NCI-H2029 (cell line): ENCODE measurements at regions not wholly inside any gene's neighbourhood (a gene's known extent, or its start where the extent isn't known, plus 50 kb on each side); places are given as distances from the start of the nearest gene placed in this dataset.

ENCODE experiments used
- DNase-seq: peaks from one replicate; lab custom pipeline; 2025; lab: John Stamatoyannopoulos, UW

DNA sequence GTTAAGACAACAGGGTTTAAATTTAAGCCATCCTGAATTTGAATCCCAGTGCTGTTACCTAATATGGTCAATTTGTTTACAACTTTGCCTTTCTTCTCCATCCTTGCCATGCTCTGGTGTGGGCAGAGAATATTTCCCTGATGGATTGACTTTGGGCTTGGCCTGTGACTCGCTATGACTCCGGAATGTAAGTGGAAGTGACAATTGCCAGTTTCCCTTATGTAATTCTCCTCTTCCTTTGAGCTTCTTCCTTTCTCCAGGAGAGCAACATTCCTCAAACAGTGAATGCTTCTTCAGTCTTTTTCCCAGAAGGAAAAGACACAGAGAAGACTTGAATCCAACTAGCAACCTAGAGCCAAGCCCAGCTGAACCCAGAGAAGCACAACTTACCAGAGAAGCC lies 159.1 kb downstream of the LURAP1L start:
- DNase-seq, result no peak

DNA sequence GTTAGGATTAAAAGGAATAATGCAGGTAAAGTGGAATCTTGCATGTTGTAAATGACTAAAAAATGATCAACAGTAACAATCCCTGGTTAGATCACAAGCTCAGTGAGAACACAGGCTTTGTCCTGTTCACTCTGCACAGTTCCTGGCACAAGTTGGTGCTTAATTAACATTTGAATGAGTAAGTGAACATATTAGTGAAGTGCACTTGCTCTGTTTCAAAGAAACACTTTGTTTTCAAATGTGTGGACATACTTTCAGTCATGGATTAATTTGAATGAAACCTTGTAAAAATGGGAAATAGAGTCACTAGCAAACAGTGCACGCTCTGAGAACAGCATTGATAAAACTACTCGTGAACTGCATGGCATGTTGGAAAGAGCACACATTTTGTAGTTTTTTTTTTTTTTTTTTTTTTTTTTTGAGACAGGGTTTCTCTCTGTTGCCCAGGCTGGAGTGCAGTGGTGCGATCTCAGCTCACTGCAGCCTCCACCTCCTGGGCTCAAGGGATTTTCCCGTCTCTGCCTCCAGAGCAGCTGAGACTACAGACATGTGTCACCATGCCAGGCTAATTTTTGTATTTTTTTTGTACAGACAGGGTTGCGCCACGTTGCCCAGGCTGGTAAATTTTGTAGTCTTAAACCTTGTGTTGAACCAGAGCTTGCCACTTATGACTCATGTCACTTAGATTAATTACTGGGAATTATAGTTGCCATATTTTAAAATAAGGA lies 159.9 kb downstream of the LURAP1L start:
- no peak for DNase-seq

DNA sequence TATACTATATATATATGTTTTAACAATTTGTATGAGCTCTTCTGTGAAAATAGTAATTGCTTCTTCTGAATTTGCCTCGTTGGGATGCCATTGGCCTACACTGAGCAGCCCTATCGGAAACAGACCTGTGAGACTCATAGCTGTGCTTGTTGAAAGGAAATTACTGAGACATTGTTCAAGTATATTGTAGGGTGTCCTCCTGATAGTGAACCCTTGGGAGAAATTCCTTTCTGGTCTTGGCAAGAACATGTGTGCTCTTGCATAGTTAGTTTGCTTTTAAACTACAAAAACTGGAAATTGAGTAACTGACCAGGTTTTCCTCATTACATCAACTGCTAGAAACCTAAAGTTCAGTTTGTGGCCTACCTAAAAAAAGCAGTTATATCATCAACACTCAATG lies 160.9 kb downstream of the LURAP1L start:
- no peak for DNase-seq

DNA sequence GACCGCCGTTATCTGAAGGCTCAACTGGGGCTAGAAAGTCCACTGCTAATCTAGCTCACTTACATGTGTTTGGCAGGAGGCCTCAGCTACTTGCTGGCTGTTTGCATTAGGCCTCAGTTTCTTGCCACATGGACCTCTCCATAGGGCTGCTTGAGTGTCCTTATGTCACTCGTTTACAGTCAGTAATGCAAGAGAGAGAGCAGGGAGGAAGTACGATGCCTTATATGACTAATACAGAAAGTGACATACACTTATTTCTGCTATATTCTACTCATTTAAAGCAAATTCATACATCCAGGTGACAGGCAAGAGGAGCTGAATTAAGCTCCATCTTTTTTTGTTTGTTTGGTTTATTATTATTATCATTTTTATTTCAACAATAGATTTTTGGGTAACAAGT lies 179.6 kb downstream of the LURAP1L start:
- no peak for DNase-seq

DNA sequence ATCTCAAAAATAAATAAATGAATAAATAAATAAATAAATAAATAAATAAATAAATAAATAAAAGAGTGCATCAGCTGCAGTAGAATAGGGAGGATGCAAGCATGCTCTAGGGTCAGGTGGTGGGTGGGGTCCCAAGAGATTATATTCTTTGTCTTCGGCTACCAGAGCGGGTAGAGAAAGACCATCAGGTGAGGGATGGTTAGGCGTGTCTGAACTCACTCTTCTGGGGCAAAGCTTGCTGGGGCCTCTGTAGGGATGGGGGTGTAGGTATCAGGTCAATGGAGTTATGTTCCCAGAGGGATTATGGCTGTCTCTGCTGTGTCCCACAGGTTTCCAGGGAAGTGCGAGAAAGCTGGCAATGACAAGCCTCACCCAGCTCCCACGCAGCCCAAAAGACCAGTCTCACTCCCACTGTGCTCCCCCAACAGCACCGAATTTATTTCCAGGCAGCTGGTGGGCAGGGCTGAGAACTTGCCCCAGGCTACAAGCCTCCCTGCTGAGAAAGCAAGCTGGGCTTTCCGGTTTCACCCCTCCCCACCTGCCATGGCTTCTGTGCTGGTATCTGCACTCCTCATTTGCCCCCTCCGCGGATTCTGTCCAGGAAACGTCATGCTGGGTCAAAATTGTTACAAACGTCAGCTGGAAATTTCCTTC lies 180.8 kb downstream of the LURAP1L start:
- DNase-seq, result no peak

DNA sequence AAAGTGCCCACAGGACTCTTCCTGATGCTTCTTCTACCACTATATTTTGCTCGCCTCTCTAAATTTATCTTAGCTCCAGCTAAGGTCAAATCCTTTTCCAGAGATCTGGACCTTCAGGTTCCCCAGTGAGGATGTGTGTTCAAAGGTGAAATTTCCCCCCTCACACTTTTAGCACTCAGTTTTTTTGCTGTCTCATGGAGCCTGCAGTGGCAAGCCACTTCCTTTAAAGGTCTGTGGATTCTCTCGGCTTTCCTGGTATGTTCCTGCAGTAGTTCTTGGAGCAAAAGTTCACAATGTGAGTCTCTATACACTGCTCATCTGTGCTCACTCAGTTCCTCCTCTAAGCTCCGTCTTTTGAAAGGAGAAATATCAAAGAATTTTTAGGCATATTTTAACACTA lies 181.4 kb downstream of the LURAP1L start:
- no peak for DNase-seq

DNA sequence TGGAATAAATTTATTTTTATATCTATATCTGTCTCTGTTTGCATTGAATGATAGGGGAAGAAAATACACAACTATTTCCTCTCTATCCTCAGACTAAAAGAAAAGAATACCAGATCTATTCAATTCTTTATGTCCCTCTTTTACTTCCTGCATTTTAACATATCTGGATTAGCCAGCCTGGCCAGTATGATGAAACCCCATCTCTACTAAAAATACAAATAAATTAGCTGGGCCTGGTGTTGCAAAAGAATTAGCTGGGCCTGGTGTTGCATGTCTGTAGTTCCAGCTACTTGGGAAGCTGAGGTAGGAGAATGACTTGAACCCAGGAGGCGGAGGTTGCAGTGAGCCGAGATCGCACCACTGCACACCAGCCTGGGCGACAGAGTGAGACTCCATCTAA lies 182.0 kb downstream of the LURAP1L start:
- no peak for DNase-seq

DNA sequence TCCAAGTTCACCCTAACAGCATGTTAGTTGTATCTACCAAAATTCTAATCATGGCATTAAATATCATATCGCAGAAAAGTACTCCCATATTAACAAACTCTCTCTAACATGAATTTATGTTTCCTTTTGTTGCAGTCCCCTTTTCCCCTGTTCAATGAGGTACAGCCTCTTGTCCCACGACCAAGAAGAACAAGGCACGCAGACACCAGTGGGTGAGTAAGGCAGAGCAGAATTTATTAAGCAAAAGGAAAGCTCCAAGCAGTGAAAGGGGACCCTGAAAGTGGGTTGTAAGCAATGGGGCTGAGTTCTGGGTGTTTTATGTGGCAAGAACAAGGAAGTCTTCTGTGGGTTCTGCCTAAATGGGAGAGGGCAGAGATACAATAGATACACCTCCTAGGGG lies 183.5 kb downstream of the LURAP1L start:
- DNase-seq, result no peak

DNA sequence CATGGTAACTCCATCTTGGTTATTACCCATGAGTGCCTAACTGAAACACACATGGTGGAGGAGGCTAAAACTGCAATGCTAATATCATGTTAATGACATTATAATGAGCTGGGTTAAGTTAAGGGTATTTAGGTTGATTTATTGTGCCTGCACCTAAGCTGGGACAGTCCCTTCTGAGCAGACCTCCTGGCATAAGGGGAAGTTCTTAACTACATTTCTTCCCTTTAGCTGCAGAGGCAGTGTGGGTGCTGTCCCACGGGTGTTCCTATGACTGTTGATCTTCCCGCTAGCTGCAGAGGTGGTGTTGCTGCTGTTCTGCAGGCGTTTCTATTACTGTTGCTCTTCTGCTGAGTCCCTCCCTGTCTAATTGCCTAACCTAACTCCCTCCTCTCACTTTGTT lies 183.9 kb downstream of the LURAP1L start:
- DNase-seq, result no peak

DNA sequence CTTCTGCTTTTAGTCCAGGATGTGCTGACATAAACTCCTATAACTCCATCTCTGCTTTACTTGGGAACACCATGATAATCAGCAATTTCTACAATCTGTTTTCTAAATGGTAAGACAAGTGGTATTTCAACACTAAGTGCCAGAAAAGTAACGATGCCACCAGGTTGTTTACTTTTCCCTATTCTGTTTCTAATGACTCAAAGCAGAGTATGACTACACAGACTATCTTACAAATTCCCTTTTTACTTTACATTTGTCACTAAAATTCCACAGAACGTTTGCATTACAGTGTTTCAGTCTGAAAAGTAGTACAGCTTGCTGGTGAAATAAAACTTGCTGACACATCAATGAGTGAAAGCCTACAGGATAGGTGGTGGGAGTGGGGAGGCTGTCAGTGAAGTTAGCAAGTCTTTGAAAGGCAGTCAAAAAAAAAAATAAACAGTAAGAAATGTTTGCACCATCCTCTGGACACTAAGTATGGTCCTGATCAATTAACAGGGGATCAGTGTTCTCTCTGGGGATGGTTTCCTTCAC lies 186.5 kb downstream of the LURAP1L start:
- no peak for DNase-seq

DNA sequence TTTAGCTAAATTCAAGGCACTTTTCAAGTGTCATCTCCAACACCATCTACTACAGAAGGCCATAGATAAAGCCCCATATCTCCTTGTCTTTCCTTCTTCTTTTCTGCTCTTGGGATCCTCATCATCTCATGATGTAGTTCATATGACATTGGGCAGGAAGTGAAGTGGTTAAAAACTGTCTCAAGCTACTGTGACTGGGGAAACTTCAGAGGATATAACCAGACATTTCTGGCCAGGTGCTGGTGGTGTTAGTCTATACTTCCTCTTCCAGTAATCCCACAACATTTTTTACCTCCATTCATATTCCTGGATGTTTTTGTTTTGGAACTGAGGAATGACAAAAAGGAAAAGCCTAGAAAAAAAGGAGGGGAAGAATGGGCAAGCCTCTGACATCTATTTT lies 188.7 kb downstream of the LURAP1L start:
- DNase-seq, result no peak

DNA sequence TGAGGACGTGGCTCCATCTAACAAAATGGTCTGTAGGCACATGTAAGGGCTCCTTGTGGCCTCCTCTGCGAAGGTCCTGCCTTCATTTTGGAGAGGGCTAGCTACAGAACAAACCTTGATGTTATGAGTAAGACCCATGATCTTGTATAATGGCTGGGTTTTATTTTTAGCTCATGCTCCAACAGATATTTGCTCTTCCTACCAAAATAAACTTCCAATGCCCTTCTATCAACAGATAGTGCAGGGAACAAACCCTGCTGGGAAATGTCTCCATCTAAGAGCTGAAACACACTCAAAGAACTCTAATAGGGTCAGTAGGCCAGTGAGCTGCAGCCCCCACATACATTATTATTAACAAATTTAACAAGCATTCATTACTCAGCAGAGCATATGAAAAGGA lies 189.5 kb downstream of the LURAP1L start:
- no peak for DNase-seq

DNA sequence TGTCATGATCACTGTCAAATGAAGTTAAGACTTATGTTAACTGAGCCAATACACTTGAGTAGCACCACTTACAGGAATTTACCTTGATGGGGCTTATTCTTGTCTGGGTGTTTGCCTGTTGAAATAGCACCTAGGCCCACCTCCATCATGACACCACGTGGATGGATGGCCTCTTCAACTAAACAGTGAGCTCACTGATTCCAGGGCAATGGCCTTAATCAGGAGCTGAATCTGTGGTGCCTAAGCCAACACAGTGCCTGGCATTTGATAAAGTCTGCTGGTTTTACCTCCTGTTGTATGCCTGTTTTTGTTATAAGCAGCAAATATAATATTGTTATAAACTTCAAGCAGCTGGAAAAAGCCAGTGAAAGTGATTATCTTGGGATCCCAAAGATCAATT lies 190.5 kb downstream of the LURAP1L start:
- no peak for DNase-seq

DNA sequence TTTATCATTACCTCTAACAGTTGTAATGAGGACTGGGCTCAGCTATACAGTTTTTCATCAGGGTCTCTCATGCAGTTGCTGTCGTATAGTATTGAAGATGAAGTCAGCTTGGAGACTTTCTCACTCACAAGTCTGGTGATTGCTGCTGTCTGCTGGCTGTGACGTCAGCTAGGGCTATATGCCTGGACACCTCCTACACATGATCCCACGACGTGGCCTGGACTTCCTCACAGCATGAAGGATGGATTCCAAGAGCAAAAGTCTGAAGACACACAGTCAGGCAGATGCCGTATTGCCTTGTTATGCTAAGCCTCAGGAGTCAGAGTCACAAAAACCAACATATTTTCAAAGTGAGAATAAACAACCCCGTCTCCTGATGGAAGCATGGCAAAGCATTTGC lies 193.3 kb downstream of the LURAP1L start:
- DNase-seq, result no peak

DNA sequence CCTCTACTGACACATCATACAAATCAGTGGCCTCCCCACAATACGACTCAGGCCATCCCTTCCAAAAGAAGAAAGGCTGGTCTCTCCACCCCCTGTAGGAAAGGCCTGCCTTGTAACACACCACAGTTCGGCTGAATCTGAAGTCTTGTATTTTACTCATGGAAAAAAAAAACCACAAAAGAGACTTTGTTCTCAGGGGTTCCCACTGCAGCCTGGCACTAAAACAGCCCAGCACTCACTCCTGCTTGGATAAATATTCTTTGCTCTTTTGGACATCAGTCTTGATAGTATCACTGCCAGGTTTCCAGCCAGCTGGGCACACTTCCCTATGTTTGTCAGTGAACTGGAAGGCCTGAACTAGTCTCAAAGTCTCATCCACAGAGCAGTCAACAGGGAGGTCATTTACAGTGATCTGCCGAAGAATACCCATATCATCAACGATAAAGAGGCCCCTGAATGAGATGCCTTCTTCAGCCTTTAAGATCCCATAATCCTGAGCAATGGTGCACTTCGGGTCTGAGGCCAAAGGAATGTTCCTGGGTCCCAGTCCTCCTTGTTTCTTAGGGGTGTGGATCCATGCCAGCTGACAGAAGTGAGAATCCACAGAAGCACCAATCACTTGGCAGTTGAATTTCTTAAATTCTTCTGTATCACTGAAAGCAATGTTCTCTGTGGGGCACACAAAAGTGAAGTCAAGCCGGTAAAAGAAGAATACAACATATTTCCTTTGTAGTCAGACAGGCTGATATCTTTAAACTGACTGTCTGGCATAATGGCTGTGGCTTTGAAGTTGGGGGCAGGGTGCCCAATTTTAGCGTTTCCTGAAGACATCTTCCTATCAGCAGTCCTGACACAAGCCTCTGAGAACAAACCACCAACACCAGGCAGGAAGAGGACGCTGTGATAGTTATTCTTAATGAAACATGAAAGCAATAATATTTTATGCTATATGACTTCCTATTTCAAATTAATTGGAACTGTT lies 198.1 kb downstream of the LURAP1L start:
- DNase-seq, result no peak

DNA sequence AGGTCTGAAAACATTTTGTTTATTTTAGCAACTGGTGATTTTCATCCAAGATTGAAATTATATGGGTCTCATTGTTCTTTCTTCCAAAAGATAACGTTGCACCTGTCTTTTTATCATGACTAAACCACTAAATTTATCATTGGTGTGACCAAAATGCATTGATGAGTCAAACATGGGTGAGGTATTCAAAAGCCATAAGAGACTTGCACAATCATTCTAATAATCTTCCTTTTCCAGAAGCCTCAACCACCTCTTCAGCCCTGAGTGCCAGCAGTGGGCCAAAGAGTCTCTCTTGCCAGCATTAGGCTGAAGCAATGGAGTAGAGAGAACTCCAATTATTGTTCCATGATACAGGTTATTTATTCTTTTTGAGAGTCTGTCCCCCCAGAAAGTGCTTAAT lies 198.9 kb downstream of the LURAP1L start:
- DNase-seq, result no peak

DNA sequence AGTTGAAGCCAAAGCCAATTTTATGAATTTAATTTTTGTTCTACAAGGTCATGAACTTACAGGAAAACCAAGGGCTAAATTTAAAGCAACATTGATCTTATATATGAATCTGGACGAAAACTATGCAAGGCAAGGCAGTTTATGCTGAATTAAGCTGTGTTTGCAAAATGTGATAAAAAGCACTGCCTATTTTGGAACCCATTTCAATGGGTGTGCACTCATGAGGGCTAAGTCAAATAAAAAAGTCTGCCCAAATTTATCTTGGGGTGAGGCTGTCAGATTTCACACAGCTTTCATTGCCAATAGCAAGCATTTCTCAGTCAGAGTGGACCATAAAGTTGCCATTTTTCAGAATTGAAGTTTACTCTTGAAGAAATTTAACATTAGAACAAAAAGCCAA lies 199.9 kb downstream of the LURAP1L start:
- no peak for DNase-seq

DNA sequence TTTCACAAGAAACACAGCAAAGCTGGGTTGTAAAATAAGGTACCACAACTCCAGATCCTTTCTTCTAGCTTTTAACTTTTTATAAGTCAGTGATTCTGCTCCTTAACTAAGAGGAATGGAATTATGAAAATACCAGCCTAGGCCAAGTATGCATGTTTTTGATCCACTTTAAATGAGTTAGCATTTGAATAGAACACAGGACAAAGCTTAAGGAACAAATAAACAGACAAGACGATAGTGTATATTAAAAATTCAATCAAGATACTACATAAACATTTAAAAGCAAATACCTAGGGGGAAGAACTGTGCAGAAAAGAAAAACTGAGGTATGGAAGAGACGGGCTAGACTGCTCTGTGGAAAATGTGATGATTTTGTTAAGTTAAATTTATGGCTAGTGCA lies 200.7 kb downstream of the LURAP1L start:
- no peak for DNase-seq

DNA sequence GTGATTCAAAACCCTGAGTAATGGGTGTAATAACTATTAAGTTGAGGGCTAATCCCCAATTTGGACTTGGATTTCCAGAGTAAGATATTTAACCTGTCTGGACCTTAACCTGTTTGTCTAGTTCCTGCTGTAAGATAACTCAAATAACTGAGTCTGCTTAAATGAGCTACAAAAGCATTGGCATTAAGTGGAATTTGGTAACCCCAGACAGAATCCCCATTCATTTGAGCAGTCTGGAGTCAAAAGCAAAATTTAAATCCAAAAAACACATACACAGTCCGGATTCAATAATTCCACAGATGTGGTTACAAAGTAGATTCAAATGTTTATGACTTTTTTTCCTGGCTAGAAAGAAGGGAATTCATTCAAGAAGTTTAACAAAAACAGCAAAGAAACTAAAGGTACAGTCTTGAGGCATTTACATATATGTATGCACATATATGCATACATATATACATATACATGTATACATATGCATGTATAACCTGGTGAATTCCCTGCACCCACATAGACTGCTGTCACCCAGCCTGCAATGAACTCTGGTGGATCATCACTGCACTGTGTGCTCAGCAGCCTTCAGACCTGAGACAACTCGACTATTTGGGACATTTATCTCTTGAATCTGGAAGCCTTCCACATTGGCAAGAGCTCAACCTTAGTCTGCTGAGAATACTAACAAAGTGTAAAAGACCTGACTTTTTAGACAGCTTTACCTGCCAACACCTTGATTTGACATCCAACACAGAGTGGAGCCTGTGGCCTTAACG lies 205.4 kb downstream of the LURAP1L start:
- DNase-seq, result no peak

DNA sequence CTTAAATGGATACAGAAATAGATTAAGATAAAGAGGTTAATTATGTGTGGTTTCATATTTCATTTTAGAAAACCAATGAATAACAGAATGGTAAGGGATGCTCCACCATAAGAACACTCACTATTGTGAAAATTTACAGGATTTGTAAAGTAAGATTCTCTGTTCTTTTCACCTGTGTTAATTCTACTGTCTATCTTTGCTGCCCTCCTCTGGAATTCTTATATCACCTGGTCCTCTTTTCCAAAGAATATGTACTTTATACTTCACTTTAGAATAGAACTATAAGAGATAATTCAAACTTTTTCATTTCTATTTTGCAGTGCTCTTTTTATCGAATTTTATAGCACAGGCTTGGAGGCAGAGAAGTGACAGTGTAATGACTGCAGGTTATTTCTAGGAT lies 213.4 kb downstream of the LURAP1L start:
- no peak for DNase-seq

DNA sequence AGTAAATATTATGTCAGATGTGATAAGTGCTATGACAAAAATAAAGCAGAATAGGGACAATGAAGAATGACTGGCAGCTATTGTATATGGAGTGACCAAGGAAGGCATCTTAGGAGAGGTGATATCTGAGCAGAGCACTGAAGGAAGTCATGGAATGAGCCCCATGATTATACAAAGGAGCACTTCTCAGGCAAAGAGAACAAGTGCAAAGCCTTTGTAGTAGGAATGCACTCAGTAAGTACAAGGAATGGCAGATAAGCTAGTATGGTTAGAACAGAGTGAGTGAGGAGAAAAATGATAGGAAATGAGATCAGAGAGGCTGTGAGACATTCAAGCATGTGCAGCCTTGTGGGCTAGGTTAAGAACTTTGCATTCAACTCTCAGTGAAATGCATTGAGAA lies 214.8 kb downstream of the LURAP1L start:
- DNase-seq, result no peak

DNA sequence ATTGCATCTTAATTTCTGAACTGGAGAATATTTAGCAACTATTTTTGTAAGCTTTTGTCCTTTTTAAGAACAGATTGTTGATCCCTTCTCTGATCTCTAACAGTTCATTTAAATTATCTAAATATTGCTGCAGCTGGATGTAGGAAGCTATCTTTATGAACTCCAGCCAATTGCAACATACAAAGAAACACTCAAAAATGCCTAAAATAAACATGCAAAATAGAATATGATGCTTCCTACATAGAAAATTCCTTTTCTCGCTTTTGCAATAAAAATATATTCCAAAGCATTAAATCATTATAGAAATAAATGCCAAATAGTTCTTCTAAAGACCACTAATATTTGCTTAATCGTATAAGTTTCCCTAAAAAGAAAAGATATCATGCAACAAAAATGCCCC lies 218.6 kb downstream of the LURAP1L start:
- DNase-seq, result no peak
